ENCODE measurements at regions not wholly inside any gene's neighbourhood (a gene's known extent, or its start where the extent isn't known, plus 50 kb on each side); places are given as distances from the start of the nearest gene placed in this dataset.
"Not testable (repeated sequence)": the region's sequence is repeated elsewhere in the genome, so short reads cannot be mapped to it uniquely, and the experiment has no call there.

- no peak for TF ChIP-seq POLR2AphosphoS5 (IDR thresholded peaks at IDR 0.05)
- no peak for TF ChIP-seq POLR2A (IDR thresholded peaks at IDR 0.05)
- TF ChIP-seq EP300 (IDR thresholded peaks at IDR 0.05): no peak
- no peak for TF ChIP-seq CTCF (IDR thresholded peaks at IDR 0.05)
- H3K4me1 ChIP-seq: no peaks in the 10 kb centered on the region
- no peak overlapping the region for H3K4me3 ChIP-seq
- no peaks in the 10 kb centered on the region for H3K9me3 ChIP-seq
- no peak for ATAC-seq
- H3K27me3 ChIP-seq: no peaks in the 10 kb centered on the region
- no peaks in the 10 kb centered on the region for H3K36me3 ChIP-seq
- H3K27ac ChIP-seq: no peak overlapping the region
Measured at GRCh38 chr3:80649170-80649569, 881.4 kb upstream of the ROBO1 start.

GRCh38 chr3:80643421-80643820, 875.6 kb upstream of the ROBO1 start:
- Histone ChIP-seq H3K4me1 (no peaks in the 10 kb centered on the region), H3K9me3 (no peaks in the 10 kb centered on the region), H3K36me3 (no peaks in the 10 kb centered on the region), H3K27me3 (no peaks in the 10 kb centered on the region), H3K27ac (no peak overlapping the region), H3K4me3 (no peak overlapping the region)
- TF ChIP-seq POLR2A (IDR thresholded peaks at IDR 0.05) (no peak), CTCF (IDR thresholded peaks at IDR 0.05) (no peak), EP300 (IDR thresholded peaks at IDR 0.05) (no peak), POLR2AphosphoS5 (IDR thresholded peaks at IDR 0.05) (no peak)
- WGBS, 2 donors (ENCODE audit: low coverage in 1 of 2): 80 to 91% methylated on average over 4 of the region's 4 CpGs
- ATAC-seq: no peak

- Histone ChIP-seq H3K4me3 (no peak overlapping the region), H3K36me3 (no peaks in the 10 kb centered on the region), H3K4me1 (no peaks in the 10 kb centered on the region), H3K27ac (no peak overlapping the region), H3K27me3 (no peaks in the 10 kb centered on the region), H3K9me3 (no peaks in the 10 kb centered on the region)
- no peak for ATAC-seq
- 41% methylated on average over 6 to 8 of the region's 8 CpGs for WGBS, 2 donors (ENCODE audit: low coverage in 1 of 2)
- no peak for TF ChIP-seq POLR2AphosphoS5 (IDR thresholded peaks at IDR 0.05)
- TF ChIP-seq EP300 (IDR thresholded peaks at IDR 0.05): no peak
- TF ChIP-seq POLR2A (IDR thresholded peaks at IDR 0.05): no peak
- no peak for TF ChIP-seq CTCF (IDR thresholded peaks at IDR 0.05)
Measured at GRCh38 chr3:80618295-80619256, 850.8 kb upstream of the ROBO1 start.

GRCh38 chr3:80612366-80612765, 844.6 kb upstream of the ROBO1 start:
- Histone ChIP-seq H3K36me3 (no peaks in the 10 kb centered on the region), H3K27ac (no peak overlapping the region), H3K4me3 (no peak overlapping the region), H3K9me3 (no peaks in the 10 kb centered on the region), H3K27me3 (no peaks in the 10 kb centered on the region), H3K4me1 (no peaks in the 10 kb centered on the region)
- no peak for TF ChIP-seq POLR2A (IDR thresholded peaks at IDR 0.05)
- no peak for TF ChIP-seq EP300 (IDR thresholded peaks at IDR 0.05)
- ATAC-seq: no peak
- 5 to 18% methylated on average over 2 of the region's 2 CpGs for WGBS, 2 donors (ENCODE audit: low coverage in 1 of 2)

GRCh38 chr3:80608072-80608471, 840.3 kb upstream of the ROBO1 start:
- not testable (repeated sequence) for H3K27ac ChIP-seq, ATAC-seq, H3K9me3 ChIP-seq, H3K4me1 ChIP-seq, H3K36me3 ChIP-seq, H3K27me3 ChIP-seq, H3K4me3 ChIP-seq
- WGBS, 2 donors (ENCODE audit: low coverage in 1 of 2): 64 to 97% methylated on average over 3 of the region's 3 CpGs

- Histone ChIP-seq H3K4me1 (no peaks in the 10 kb centered on the region), H3K27ac (no peak overlapping the region), H3K27me3 (no peaks in the 10 kb centered on the region), H3K4me3 (no peak overlapping the region), H3K9me3 (no peaks in the 10 kb centered on the region), H3K36me3 (no peaks in the 10 kb centered on the region)
- 57 to 84% methylated on average over 4 of the region's 4 CpGs for WGBS, 2 donors (ENCODE audit: low coverage in 1 of 2)
- TF ChIP-seq EP300 (IDR thresholded peaks at IDR 0.05): no peak
- no peak for TF ChIP-seq POLR2A (IDR thresholded peaks at IDR 0.05)
- no peak for TF ChIP-seq CTCF (IDR thresholded peaks at IDR 0.05)
- no peak for TF ChIP-seq POLR2AphosphoS5 (IDR thresholded peaks at IDR 0.05)
- ATAC-seq: no peak
Measured at GRCh38 chr3:80606073-80606472, 838.3 kb upstream of the ROBO1 start.

Data from gastroesophageal sphincter (tissue), 4 donors.